Left kidney (tissue), 1 donor: ENCODE measurements at regions not wholly inside any gene's neighbourhood (a gene's known extent, or its start where the extent isn't known, plus 50 kb on each side); places are given as distances from the start of the nearest gene placed in this dataset.

Source experiments
- DNase-seq: peaks from one replicate; pipeline ENCODE4 v3.0.0-alpha.2; 2013

DNA sequence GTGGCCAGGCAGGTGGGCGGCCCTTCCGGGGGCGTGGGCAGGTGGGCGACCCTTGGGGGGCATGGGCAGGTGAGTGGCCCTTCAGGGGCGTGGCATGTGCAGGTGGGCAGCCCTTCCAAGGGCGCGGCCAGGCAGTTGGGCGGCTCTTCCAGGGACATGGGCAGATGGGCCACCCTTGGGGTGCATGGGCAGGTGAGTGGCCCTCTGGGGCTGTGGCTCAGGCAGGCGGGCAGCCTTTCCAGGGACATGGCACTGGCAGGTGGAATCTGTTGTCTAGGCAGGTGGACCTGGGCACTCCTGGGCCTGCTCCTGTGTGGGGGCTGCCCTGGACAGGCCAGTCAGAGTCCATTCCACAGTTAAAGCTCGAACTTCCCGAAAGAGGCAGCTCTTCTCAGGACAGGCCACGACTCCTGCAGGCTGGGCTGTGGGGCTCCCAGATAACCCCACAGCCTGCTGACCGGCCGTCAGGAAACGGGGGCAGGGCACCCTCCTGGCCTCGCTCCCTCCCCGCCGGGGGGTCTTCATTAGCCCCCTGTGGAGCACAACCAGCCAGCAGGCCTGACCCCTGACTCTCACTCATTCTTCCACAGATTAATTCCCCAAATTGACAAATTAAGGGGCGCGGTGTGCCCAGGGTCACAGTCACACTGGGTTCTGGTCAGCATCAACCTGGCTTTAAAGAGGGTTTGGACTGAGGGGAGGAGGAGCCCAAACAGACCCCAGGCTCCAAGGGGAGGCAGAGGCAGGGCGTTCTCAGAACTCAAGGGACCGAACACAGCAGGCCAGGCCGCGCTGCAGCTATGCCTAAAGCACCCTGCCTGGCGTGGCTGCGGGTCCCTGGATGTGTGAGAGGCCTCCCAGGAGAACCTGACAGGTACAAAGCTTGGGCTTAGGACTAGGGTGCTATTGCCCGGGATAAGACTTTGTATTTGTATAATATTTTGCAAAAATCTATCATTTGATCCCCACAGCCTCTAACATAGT lies 130.0 kb downstream of the DLL1 start:
- no peak for DNase-seq

DNA sequence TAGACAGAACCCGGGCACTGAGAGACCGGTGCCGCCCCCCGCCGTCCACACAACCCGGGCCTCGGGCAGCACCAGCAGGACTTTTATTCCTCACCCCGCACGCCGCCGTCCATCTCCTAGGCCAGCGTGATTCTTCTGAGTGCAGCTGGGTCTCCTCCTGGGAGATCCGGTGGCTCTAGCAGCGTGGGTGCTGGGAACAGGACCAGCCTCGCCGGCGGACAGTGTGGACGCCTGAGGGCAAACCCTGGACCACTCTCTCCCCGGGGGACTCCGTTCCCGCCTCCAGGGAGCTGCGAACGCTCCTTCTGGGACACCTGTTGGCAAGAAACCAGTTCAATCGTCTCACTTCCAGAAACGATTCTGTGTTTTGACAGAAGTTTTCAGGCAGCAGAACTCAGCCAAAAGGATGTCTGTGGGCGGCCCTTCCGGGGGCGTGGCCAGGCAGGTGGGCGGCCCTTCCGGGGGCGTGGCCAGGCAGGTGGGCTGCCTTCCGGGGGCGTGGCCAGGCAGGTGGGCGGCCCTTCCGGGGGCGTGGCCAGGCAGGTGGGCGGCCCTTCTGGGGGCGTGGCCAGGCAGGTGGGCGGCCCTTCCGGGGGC lies 130.7 kb downstream of the DLL1 start:
- no peak for DNase-seq

- DNase-seq, result no peak
These were observed 131.6 kb downstream of the DLL1 start for GRCh38 chr6:170159022-170159965.

- DNase-seq, result no peak
These were observed 132.4 kb downstream of the DLL1 start for GRCh38 chr6:170158296-170159021.

- no peak for DNase-seq
These were observed 133.2 kb downstream of the DLL1 start for GRCh38 chr6:170157567-170158218.

GRCh38 chr6:170156448-170157375 lies 134.2 kb downstream of the DLL1 start:
- DNase-seq, result no peak

- no peak for DNase-seq
These were observed 135.2 kb downstream of the DLL1 start for GRCh38 chr6:170155464-170156196.

DNA sequence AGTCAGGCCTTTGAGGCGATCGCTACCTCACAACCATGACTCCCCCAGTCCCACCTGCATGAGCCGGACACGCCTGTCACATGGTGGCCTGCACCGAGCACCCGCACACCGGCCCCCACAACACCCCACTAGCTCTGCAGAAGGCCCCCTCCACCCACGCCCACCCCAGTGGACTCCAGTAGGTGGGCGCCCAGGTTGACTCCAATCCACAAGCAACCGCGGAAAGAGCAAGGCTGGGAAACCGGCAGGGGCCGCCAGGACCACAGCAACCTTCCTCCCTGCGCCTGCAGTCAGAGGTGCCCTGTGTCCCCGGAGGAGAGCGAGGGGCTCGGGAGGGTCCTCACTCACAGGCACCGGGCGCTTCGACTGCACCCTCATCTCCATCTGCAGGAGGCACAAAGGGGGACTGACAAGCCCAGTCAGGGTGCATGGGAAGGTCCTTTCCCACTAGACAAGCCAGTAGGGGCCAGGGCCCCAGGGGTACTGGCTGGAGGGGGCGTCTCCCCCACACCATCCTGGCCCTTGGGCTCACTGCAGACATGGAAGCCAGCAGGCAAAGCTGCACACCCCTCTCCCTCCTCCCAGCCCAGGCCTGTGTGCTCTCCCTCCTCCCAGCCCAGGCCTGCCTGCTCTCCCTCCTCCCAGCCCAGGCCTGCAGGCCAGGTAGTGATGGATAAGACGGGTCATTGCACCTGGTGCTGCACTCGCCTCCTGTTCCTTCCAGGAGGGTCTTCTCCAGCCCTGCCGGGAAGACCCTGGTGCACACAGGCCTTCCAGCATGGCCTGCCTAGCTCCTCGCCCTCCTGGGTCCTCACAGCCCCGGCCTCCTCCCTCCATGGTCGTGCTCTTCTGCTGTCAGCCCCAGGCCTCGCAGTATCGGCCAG lies 137.2 kb downstream of the DLL1 start:
- DNase-seq, result no peak

DNA sequence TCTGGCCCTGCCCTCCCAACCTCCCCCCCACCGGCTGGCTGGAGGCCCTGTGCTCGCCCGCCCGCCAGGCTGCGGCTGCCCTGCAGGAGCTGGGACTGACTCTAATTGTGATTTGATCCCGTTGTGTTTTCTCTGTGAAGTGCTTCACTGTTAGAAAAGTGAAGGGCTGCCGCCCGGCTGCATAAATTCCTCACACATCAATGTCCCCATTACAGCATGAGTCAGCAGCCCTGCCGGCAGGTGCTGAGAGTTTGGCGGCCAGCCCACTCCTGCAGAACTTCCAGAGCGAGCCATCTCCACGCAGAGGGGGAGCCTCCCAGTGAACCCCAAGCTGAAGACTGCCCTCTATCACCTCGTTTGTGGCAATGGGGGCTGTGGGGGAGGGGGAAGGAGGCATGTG lies 137.9 kb downstream of the DLL1 start:
- no peak for DNase-seq

DNA sequence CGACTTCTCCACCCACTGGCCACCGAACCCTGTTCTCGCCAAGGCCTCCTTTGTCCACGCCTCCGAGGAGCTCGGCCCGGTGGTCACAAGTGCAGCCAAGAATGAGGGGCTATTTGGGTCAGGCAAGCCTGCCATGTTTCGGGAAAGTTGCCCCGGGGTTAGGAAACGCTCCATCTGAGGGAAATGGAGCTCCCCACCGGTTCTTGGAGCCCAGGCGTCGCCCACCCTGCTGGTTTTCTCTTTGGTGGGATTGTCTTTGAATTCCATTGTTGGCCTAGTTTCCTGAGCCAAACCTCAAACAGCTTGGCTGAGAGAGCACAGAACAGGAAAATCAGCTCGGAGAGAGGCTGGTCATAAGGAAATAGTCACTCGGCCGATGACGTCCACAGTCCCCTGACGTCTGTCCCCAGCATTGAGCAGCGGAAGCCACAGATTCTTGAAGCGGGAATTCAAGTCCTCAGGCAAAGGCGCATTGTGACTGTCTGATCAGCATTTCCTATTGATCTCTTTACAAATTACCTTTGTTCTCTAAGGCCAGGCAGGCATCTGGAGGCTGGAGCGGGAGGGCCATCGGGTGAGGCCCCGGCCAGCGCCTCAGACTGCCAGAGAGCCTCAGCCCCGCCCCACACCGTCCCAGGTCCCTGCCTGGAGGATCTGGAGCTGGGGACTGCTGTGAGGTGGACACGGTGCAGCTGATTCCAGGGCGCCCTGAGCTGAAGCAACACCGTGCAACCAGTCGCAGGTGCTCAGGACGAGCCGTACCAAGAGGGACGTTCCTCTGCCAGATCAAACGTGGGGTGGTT lies 138.6 kb downstream of the DLL1 start:
- DNase-seq, result no peak

- no peak for DNase-seq
These were observed 139.1 kb downstream of the DLL1 start for GRCh38 chr6:170151804-170152123.

DNA sequence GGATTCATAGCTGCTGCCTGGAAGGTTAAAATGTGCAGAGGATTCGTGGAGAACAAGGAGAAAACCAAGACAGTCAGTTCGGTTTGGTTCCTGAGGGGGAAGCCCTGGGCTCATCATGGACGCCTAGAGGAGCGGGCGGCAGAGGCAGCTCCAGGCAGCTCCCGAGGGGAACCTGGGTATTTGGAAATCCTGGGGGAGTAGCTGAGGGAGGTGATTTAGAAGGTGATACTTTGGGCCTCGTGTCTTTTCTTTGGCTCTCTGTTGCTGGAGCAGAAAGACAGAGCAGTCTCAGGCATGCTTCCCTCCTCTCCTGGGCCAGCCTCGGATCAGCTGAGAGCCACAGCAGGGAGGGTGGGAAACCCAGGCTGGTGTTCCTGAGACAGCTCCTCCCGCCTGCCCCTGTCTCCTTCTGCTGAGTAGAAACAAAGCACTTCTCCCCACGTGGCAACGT lies 139.5 kb downstream of the DLL1 start:
- DNase-seq, result no peak

- no peak for DNase-seq
These were observed 140.3 kb downstream of the DLL1 start for GRCh38 chr6:170150590-170150945.

DNA sequence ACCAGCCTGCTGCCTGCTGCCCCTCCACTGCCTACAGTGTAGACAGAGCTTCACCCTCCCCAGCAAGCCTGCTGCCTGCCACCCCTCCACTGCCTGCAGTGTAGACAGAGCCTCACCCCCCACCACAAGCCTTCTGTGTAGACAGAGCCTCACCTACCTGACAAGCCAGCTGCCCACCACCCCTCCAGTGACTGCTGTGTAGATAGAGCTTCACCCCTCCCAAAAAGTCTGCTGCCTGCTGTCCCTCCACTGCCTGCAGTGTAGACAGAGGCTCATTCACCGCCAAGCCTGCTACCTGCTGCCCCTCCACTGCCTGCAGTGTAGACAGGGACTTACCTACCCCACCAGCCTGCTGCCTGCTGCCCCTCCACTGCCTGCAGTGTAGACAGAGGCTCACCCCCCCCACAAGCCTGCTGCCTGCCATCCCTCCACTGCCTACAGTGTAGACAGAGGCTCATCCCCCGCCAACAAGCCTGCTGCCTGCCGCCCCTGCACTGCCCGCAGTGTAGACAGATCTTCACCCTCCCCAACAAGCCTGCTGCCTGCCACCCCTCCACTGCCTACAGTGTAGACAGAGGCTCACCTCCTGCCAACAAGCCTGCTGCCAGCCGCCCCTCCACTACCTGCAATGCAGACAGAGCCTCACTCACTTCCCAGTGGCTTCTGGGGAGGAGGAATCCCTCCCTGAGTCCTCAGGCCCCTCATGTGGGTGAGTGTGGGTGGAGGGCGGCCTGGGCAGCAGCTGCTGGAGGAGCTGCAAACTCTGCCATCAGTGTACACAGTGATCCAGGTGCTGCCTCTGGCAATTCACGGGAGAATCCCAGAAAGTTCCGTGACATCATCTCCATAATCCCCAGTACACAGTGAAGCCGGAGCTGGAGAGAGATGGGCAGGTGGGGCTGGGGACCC lies 140.9 kb downstream of the DLL1 start:
- DNase-seq, result no peak

DNA sequence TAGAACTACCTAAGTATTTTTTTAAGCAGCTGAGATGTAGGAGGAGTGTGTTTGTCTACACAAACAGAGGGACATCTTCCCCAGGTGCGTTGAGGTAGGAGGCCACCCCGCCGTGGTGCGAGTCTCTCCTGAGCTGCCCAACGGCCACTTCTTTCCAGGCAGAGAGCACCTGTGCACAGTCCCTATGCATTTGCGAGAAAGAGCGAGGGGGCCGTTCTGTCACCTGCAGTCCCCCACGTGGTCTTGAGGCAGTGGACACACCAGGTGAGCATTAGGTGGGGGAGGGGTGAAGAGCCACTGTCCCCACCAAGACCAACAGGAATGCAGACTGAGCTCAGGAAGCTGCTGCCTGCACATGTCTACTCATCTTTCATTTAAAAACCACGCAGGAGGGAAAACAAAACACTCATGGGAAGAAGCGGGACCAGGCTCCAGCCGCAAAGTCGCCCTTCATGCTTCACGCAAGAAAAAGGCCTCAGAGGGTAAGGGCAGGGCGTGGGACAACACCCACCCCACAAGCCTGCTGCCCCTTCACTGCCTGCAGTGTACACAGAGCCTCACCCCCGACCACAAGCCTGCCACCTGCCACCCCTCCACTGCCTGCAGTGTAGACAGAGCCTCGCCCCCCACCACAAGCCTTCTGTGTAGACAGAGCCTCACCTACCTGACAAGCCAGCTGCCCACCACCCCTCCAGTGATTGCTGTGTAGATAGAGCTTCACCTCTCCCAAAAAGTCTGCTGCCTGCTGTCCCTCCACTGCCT lies 142.0 kb downstream of the DLL1 start:
- no peak for DNase-seq
